CD4-positive, alpha-beta memory T cell (primary cell): ENCODE measurements at regions not wholly inside any gene's neighbourhood (a gene's known extent, or its start where the extent isn't known, plus 50 kb on each side); places are given as distances from the start of the nearest gene placed in this dataset.

Experiments
- CTCF ChIA-PET: fragments of 350-600 bp; sonication (Branson Sonifier 250); formaldehyde crosslinking; loops from one replicate; lab custom pipeline; 2021; ENCODE audit warnings: inconsistent platforms; ENCODE audit not compliant: partially characterized antibody; lab: Charles Lee
- POLR2A ChIA-PET: fragments of 350-600 bp; sonication (Branson Sonifier 250); formaldehyde crosslinking; loops from one replicate; lab custom pipeline; 2021; ENCODE audit not compliant: partially characterized antibody; lab: Charles Lee
- DNase-seq, 5 donors: peaks; one replicate each; pipeline versions ENCODE4 v3.0.0 to v3.0.0-alpha.2; 2020 to 2022; ENCODE audit warnings: mixed read lengths in 1 of 5
- H3K27ac ChIP-seq: one replicate; pipeline ENCODE4 v1.7.0; 2013; ENCODE audit warnings: low read depth, low read length
- H3K27me3 ChIP-seq: 2 replicates; pipeline ENCODE4 v1.7.0; 2013; ENCODE audit warnings: mild to moderate bottlenecking, low read length, moderate library complexity; ENCODE audit not compliant: insufficient read depth
- H3K36me3 ChIP-seq: 2 replicates; pipeline ENCODE4 v1.7.0; 2013; ENCODE audit warnings: mild to moderate bottlenecking, low read length, moderate library complexity; ENCODE audit not compliant: insufficient read depth
- H3K4me1 ChIP-seq: 2 replicates; pipeline ENCODE4 v1.7.0; 2013; ENCODE audit warnings: mild to moderate bottlenecking, low read length, moderate library complexity; ENCODE audit not compliant: insufficient read depth
- H3K4me3 ChIP-seq, 2 donors: one replicate each; pipeline ENCODE4 v1.7.0; 2013; ENCODE audit warnings: low read length in 2 of 2, mild to moderate bottlenecking in 1 of 2
- H3K9me3 ChIP-seq, 2 donors: one replicate each; pipeline ENCODE4 v1.7.0; 2013; ENCODE audit warnings: low read length in 2 of 2, control low read depth in 1 of 2; ENCODE audit not compliant: control insufficient read depth in 1 of 2
- H3K27ac Mint-ChIP-seq, 7 donors: one replicate each; pipeline ENCODE4 v1.8.0; 2020 to 2021; ENCODE audit warnings: mixed read lengths in 7 of 7, mild to moderate bottlenecking in 6 of 7, inconsistent platforms in 3 of 7, moderate library complexity in 3 of 7
- H3K27me3 Mint-ChIP-seq, 2 donors: one replicate each; pipeline ENCODE4 v1.8.0; 2020 to 2021; ENCODE audit warnings: mixed read lengths in 2 of 2
- H3K36me3 Mint-ChIP-seq, 2 donors: one replicate each; pipeline ENCODE4 v1.8.0; 2020 to 2021; ENCODE audit warnings: mixed read lengths in 2 of 2, inconsistent platforms in 1 of 2, mild to moderate bottlenecking in 1 of 2
- H3K4me1 Mint-ChIP-seq, 4 donors: one replicate each; pipeline ENCODE4 v1.8.0; 2020 to 2021; ENCODE audit warnings: mixed read lengths in 4 of 4, mild to moderate bottlenecking in 1 of 4
- H3K4me3 Mint-ChIP-seq, 8 donors: one replicate each; pipeline ENCODE4 v1.8.0; 2020 to 2021; ENCODE audit warnings: mixed read lengths in 8 of 8, mild to moderate bottlenecking in 7 of 8, moderate library complexity in 6 of 8, inconsistent platforms in 3 of 8
- H3K9me3 Mint-ChIP-seq, 8 donors: one replicate each; pipeline ENCODE4 v1.8.0; 2020 to 2021; ENCODE audit warnings: mixed read lengths in 8 of 8, mild to moderate bottlenecking in 5 of 8, inconsistent platforms in 3 of 8, moderate library complexity in 1 of 8
- intact Hi-C: fragments of 100-400 bp; cut with micrococcal nuclease; formaldehyde crosslinking; loops from one replicate; pipeline ENCODE4 v1.15.1; 2023

GRCh38 chr2:116692988-116693387 lies 1121.5 kb upstream of the DDX18 start:
- H3K27ac ChIP-seq, result no peak overlapping the region
- H3K27me3 Mint-ChIP-seq, result no peaks in the 10 kb centered on the region
- H3K36me3 Mint-ChIP-seq, result no peaks in the 10 kb centered on the region
- intact Hi-C loops, result no loop called here
- ChIA-PET CTCF (no interaction called here), POLR2A (no interaction called here)
- H3K9me3 Mint-ChIP-seq, result peaks cover 0 to 15% (median 5%) of the 10 kb centered on the region in 8 donors
- no peaks in the 10 kb centered on the region for H3K27me3 ChIP-seq
- H3K36me3 ChIP-seq, result no peaks in the 10 kb centered on the region
- DNase-seq, result no peak
- H3K9me3 ChIP-seq, result no peaks in the 10 kb centered on the region
- no peaks in the 10 kb centered on the region for H3K4me1 Mint-ChIP-seq
- no peak overlapping the region for H3K27ac Mint-ChIP-seq
- no peak overlapping the region for H3K4me3 ChIP-seq
- H3K4me3 Mint-ChIP-seq, result no peak overlapping the region
- H3K4me1 ChIP-seq, result no peaks in the 10 kb centered on the region

GRCh38 chr2:116696223-116696622 lies 1118.3 kb upstream of the DDX18 start:
- Mint-ChIP-seq H3K4me3 (no peak overlapping the region), H3K9me3 (peaks cover 0 to 19% (median 4%) of the 10 kb centered on the region in 8 donors), H3K36me3 (no peaks in the 10 kb centered on the region), H3K4me1 (no peaks in the 10 kb centered on the region), H3K27ac (no peak overlapping the region), H3K27me3 (no peaks in the 10 kb centered on the region)
- ChIA-PET CTCF (no interaction called here), POLR2A (no interaction called here)
- no peak for DNase-seq
- H3K27ac ChIP-seq, result no peak overlapping the region
- H3K9me3 ChIP-seq, result no peaks in the 10 kb centered on the region
- no peak overlapping the region for H3K4me3 ChIP-seq
- intact Hi-C loops, result no loop called here
- H3K4me1 ChIP-seq, result no peaks in the 10 kb centered on the region
- no peaks in the 10 kb centered on the region for H3K36me3 ChIP-seq
- no peaks in the 10 kb centered on the region for H3K27me3 ChIP-seq

GRCh38 chr2:116696903-116697302 lies 1117.6 kb upstream of the DDX18 start:
- Mint-ChIP-seq H3K4me3 (no peak overlapping the region), H3K36me3 (no peaks in the 10 kb centered on the region), H3K9me3 (peaks cover 0 to 13% (median 2%) of the 10 kb centered on the region in 8 donors), H3K4me1 (no peaks in the 10 kb centered on the region), H3K27me3 (no peaks in the 10 kb centered on the region), H3K27ac (no peak overlapping the region)
- intact Hi-C loops, result no loop called here
- Histone ChIP-seq H3K4me1 (no peaks in the 10 kb centered on the region), H3K9me3 (no peaks in the 10 kb centered on the region), H3K27me3 (no peaks in the 10 kb centered on the region), H3K4me3 (no peak overlapping the region), H3K27ac (no peak overlapping the region), H3K36me3 (no peaks in the 10 kb centered on the region)
- ChIA-PET CTCF (no interaction called here), POLR2A (no interaction called here)
- no peak for DNase-seq

- no peaks in the 10 kb centered on the region for H3K36me3 ChIP-seq
- intact Hi-C loops, result no loop called here
- POLR2A ChIA-PET, result no interaction called here
Observed at GRCh38 chr2:116706396-116706795, 1108.1 kb upstream of the DDX18 start.

GRCh38 chr2:116716038-116716437 lies 1098.5 kb upstream of the DDX18 start:
- Mint-ChIP-seq H3K36me3 (no peaks in the 10 kb centered on the region), H3K9me3 (peaks cover 0 to 16% (median 10%) of the 10 kb centered on the region in 8 donors), H3K4me1 (no peaks in the 10 kb centered on the region), H3K27me3 (no peaks in the 10 kb centered on the region), H3K27ac (no peak overlapping the region), H3K4me3 (no peak overlapping the region)
- intact Hi-C loops, result no loop called here
- Histone ChIP-seq H3K27ac (no peak overlapping the region), H3K4me3 (no peak overlapping the region), H3K36me3 (no peaks in the 10 kb centered on the region), H3K9me3 (peaks cover 0 to 5% of the 10 kb centered on the region in 2 donors), H3K27me3 (no peaks in the 10 kb centered on the region), H3K4me1 (no peaks in the 10 kb centered on the region)
- DNase-seq, result no peak
- ChIA-PET POLR2A (no interaction called here), CTCF (no interaction called here)

More at GRCh38 chr2:116706396-116706795, 1108.1 kb upstream of the DDX18 start:
- no peaks in the 10 kb centered on the region for H3K36me3 Mint-ChIP-seq
- CTCF ChIA-PET, result no interaction called here
- H3K4me1 Mint-ChIP-seq, result no peaks in the 10 kb centered on the region
- no peaks in the 10 kb centered on the region for H3K27me3 Mint-ChIP-seq
- H3K4me3 ChIP-seq, result no peak overlapping the region
- no peak overlapping the region for H3K4me3 Mint-ChIP-seq
- H3K4me1 ChIP-seq, result no peaks in the 10 kb centered on the region
- no peak overlapping the region for H3K27ac Mint-ChIP-seq
- no peaks in the 10 kb centered on the region for H3K27me3 ChIP-seq
- H3K9me3 Mint-ChIP-seq, result peaks cover 0 to 14% (median 12%) of the 10 kb centered on the region in 8 donors
- H3K9me3 ChIP-seq, result peaks cover 0 to 3% of the 10 kb centered on the region in 2 donors
- no peak for DNase-seq
- no peak overlapping the region for H3K27ac ChIP-seq

GRCh38 chr2:116716444-116716843 lies 1098.0 kb upstream of the DDX18 start:
- no peaks in the 10 kb centered on the region for H3K27me3 Mint-ChIP-seq
- H3K27ac ChIP-seq, result no peak overlapping the region
- ChIA-PET POLR2A (no interaction called here), CTCF (no interaction called here)
- H3K9me3 ChIP-seq, result peaks cover 0 to 5% of the 10 kb centered on the region in 2 donors
- H3K9me3 Mint-ChIP-seq, result peaks cover 0 to 19% (median 9%) of the 10 kb centered on the region in 8 donors
- no peak overlapping the region for H3K27ac Mint-ChIP-seq
- H3K4me3 ChIP-seq, result no peak overlapping the region
- DNase-seq, result no peak
- intact Hi-C loops, result no loop called here
- H3K4me3 Mint-ChIP-seq, result no peak overlapping the region
- no peaks in the 10 kb centered on the region for H3K4me1 Mint-ChIP-seq
- H3K36me3 Mint-ChIP-seq, result no peaks in the 10 kb centered on the region
- no peaks in the 10 kb centered on the region for H3K4me1 ChIP-seq
- H3K36me3 ChIP-seq, result no peaks in the 10 kb centered on the region
- H3K27me3 ChIP-seq, result no peaks in the 10 kb centered on the region

- ChIA-PET CTCF (no interaction called here), POLR2A (no interaction called here)
- H3K36me3 ChIP-seq, result no peaks in the 10 kb centered on the region
- H3K27me3 Mint-ChIP-seq, result no peaks in the 10 kb centered on the region
- H3K27ac ChIP-seq, result no peak overlapping the region
- peaks cover 0 to 21% (median 9%) of the 10 kb centered on the region in 8 donors for H3K9me3 Mint-ChIP-seq
- H3K4me1 ChIP-seq, result no peaks in the 10 kb centered on the region
- H3K9me3 ChIP-seq, result peaks cover 0 to 5% of the 10 kb centered on the region in 2 donors
- H3K4me3 Mint-ChIP-seq, result no peak overlapping the region
- no peak overlapping the region for H3K27ac Mint-ChIP-seq
- no peaks in the 10 kb centered on the region for H3K36me3 Mint-ChIP-seq
- no peak for DNase-seq
- no peaks in the 10 kb centered on the region for H3K27me3 ChIP-seq
- intact Hi-C loops, result no loop called here
- H3K4me1 Mint-ChIP-seq, result no peaks in the 10 kb centered on the region
- no peak overlapping the region for H3K4me3 ChIP-seq
Observed at GRCh38 chr2:116717832-116718231, 1096.7 kb upstream of the DDX18 start.

- H3K9me3 ChIP-seq, result peaks cover 0 to 5% of the 10 kb centered on the region in 2 donors
- no peak overlapping the region for H3K4me3 ChIP-seq
- Mint-ChIP-seq H3K36me3 (no peaks in the 10 kb centered on the region), H3K27me3 (no peaks in the 10 kb centered on the region), H3K27ac (no peak overlapping the region), H3K9me3 (peaks cover 0 to 18% (median 10%) of the 10 kb centered on the region in 8 donors), H3K4me1 (no peaks in the 10 kb centered on the region), H3K4me3 (no peak overlapping the region)
- no peaks in the 10 kb centered on the region for H3K27me3 ChIP-seq
- CTCF ChIA-PET, result no interaction called here
- no peaks in the 10 kb centered on the region for H3K4me1 ChIP-seq
- H3K27ac ChIP-seq, result no peak overlapping the region
- POLR2A ChIA-PET, result no interaction called here
- no peaks in the 10 kb centered on the region for H3K36me3 ChIP-seq
- no peak for DNase-seq
- intact Hi-C loops, result no loop called here
Observed at GRCh38 chr2:116718451-116718850, 1096.0 kb upstream of the DDX18 start.
